ENCODE measurements at regions not wholly inside any gene's neighbourhood (a gene's known extent, or its start where the extent isn't known, plus 50 kb on each side); places are given as distances from the start of the nearest gene placed in this dataset.

DNA sequence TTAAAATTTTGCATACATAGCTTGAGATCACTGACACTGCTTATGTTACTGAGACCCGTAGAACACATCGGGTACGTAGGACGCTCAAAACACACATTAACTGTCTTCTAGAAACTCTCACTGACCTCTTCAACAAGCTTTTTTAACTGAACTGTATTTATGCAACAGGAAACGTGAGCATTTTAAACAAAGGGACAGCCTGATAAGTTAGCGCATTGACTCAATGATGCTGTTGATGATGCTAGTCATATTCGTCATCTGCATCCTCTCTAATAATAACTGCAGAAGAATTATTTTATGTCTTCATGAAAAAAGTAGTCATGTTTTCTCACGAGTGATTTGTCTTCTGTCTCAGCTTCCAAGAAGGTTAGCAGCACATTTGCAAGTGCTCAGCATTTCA, 824.0 kb downstream of the DCDC2C start:
- no peaks in the 10 kb centered on the region for H3K4me1 Mint-ChIP-seq
- ATAC-seq (ENCODE audit: low read depth) (no peak), DNase-seq (no peak)
- H3K27ac Mint-ChIP-seq = no peak overlapping the region
- intact Hi-C loops (cut with micrococcal nuclease) = no loop called here
- H3K36me3 Mint-ChIP-seq (ENCODE audit: low read depth) = no peaks in the 10 kb centered on the region
- POLR2A ChIA-PET = no interaction called here
- H3K9me3 Mint-ChIP-seq = peaks cover 6% of the 10 kb centered on the region
- CTCF ChIA-PET = no interaction called here
- H3K27me3 Mint-ChIP-seq = no peaks in the 10 kb centered on the region
- TF ChIP-seq, protein P1, sequence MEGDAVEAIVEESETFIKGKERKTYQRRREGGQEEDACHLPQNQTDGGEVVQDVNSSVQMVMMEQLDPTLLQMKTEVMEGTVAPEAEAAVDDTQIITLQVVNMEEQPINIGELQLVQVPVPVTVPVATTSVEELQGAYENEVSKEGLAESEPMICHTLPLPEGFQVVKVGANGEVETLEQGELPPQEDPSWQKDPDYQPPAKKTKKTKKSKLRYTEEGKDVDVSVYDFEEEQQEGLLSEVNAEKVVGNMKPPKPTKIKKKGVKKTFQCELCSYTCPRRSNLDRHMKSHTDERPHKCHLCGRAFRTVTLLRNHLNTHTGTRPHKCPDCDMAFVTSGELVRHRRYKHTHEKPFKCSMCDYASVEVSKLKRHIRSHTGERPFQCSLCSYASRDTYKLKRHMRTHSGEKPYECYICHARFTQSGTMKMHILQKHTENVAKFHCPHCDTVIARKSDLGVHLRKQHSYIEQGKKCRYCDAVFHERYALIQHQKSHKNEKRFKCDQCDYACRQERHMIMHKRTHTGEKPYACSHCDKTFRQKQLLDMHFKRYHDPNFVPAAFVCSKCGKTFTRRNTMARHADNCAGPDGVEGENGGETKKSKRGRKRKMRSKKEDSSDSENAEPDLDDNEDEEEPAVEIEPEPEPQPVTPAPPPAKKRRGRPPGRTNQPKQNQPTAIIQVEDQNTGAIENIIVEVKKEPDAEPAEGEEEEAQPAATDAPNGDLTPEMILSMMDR (IDR thresholded peaks at IDR 0.05) = no peak
- H3K4me3 Mint-ChIP-seq = no peak overlapping the region

DNA sequence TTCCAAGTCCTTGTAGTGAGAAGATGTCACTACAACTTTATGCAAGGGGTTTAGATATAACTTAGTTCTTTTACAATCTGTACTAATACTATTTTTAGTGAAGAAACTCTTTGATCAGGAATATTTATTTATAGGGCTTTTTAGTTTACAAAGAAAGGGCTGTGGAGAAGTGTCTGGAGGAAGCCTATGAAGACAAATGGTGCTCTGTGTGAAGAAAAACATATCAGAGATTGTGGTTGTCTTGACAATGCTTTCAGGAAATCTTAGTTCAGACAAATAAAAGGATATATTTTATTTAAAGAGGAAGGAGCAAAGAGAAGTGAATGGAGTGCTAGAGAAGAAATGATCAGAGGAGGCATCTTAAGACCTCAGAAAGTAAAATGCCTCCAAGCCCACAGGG, 824.9 kb downstream of the DCDC2C start:
- peaks cover 6% of the 10 kb centered on the region for H3K9me3 Mint-ChIP-seq
- POLR2A ChIA-PET = no interaction called here

DNA sequence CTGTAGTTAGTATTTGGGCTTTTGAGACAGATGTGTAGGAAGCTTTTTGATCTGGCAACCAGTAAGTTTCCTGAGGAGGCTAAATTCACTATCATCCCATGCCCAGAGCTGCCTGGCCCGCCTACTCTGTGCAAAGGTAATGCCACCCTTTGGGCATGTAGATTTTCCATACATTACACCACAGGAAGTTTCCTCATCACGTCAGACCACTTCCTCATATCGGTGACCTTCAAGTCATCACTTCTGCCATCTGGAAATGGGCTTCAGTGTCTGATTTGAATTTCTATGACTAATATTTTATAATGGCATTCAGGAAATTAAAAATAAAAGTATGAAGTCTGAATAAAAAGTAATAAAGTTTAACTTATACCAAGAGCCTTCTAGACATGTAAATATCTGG, 825.4 kb downstream of the DCDC2C start:
- DNase-seq = no peak
- TF ChIP-seq, protein P1 (IDR thresholded peaks at IDR 0.05) = no peak
- ChIA-PET CTCF (no interaction called here), POLR2A (no interaction called here)
- H3K36me3 Mint-ChIP-seq (ENCODE audit: low read depth) = no peaks in the 10 kb centered on the region
- H3K4me1 Mint-ChIP-seq = no peaks in the 10 kb centered on the region
- H3K9me3 Mint-ChIP-seq = peaks cover 6% of the 10 kb centered on the region
- no peak for ATAC-seq (ENCODE audit: low read depth)
- H3K4me3 Mint-ChIP-seq = no peak overlapping the region
- no peak overlapping the region for H3K27ac Mint-ChIP-seq
- intact Hi-C loops (cut with micrococcal nuclease) = no loop called here
- no peaks in the 10 kb centered on the region for H3K27me3 Mint-ChIP-seq

More for the DNA sequence above, 824.9 kb downstream of the DCDC2C start:
- H3K4me3 Mint-ChIP-seq = no peak overlapping the region
- H3K4me1 Mint-ChIP-seq = no peaks in the 10 kb centered on the region
- no peaks in the 10 kb centered on the region for H3K27me3 Mint-ChIP-seq
- H3K27ac Mint-ChIP-seq = no peak overlapping the region
- intact Hi-C loops (cut with micrococcal nuclease) = no loop called here
- DNase-seq (no peak), ATAC-seq (ENCODE audit: low read depth) (no peak)
- CTCF ChIA-PET = no interaction called here
- no peaks in the 10 kb centered on the region for H3K36me3 Mint-ChIP-seq (ENCODE audit: low read depth)
- TF ChIP-seq, protein P1 (IDR thresholded peaks at IDR 0.05) = no peak

DNA sequence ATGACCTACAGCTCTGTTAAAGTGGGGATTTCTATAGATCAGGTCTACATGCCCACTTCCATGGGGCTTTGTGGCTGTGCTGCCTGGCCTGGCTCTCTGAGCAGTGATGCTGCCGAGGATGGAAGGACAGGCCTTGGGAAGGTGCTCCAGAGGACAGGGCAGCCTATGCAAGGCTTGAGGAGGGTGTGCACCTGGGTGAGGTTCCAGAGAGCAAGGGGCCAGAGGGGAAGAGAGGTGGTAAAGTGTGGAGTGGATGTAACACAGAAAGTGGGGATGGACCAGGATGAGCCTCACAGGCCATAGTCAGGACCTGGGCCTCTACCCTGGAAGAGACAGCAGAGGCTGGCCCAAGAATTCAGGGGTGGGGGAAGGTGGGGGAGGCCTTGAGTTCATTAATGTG, 826.4 kb downstream of the DCDC2C start:
- no peaks in the 10 kb centered on the region for H3K4me1 Mint-ChIP-seq
- TF ChIP-seq, protein P1 (IDR thresholded peaks at IDR 0.05) = no peak
- no peak overlapping the region for H3K27ac Mint-ChIP-seq
- intact Hi-C loops (cut with micrococcal nuclease) = no loop called here
- no peak overlapping the region for H3K4me3 Mint-ChIP-seq
- POLR2A ChIA-PET = no interaction called here
- H3K27me3 Mint-ChIP-seq = no peaks in the 10 kb centered on the region
- H3K36me3 Mint-ChIP-seq (ENCODE audit: low read depth) = no peaks in the 10 kb centered on the region
- ATAC-seq (ENCODE audit: low read depth) (no peak), DNase-seq (no peak)
- CTCF ChIA-PET = no interaction called here
- peaks cover 6% of the 10 kb centered on the region for H3K9me3 Mint-ChIP-seq

DNA sequence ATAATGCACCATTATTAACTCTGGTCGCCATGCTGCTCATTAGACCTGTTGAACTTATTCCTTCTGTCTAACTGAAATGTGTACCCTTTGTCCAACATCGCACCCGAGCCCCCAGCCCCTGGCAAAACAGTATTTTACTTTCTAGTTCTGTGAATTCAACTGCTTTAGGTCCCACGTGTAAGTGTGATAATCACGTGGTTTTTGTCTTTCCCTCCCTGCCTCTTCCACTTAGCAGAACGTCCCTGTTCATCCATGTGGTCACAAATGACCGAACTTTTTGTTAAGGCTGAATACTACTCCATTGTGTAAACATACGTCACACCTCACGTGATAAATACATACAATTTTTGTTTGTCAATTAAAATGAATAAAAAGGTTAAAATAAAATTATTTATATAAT, 826.9 kb downstream of the DCDC2C start:
- Mint-ChIP-seq H3K36me3 (ENCODE audit: low read depth) (no peaks in the 10 kb centered on the region), H3K27me3 (no peaks in the 10 kb centered on the region), H3K27ac (no peak overlapping the region), H3K9me3 (peaks cover 6% of the 10 kb centered on the region), H3K4me3 (no peak overlapping the region), H3K4me1 (no peaks in the 10 kb centered on the region)
- intact Hi-C loops (cut with micrococcal nuclease) = no loop called here
- TF ChIP-seq, protein P1 (IDR thresholded peaks at IDR 0.05) = no peak
- POLR2A ChIA-PET = no interaction called here
- DNase-seq = no peak
- CTCF ChIA-PET = no interaction called here
- no peak for ATAC-seq (ENCODE audit: low read depth)

Measured in activated B cell treated with CpG ODN at 0.5 μM for 24 hours (primary cell).